ENCODE measurements at regions not wholly inside any gene's neighbourhood (a gene's known extent, or its start where the extent isn't known, plus 50 kb on each side); places are given as distances from the start of the nearest gene placed in this dataset.

- H3K27me3 ChIP-seq (replicated peaks; ENCODE audit: control insufficient read depth, insufficient read depth, low read length, poor library complexity, severe bottlenecking) = peaks cover under 1% of the 10 kb centered on the region
- H3K27ac ChIP-seq (ENCODE audit: insufficient read depth, low read length, poor library complexity, severe bottlenecking) = no peak overlapping the region
- no peak for DNase-seq
- H3K4me3 ChIP-seq (ENCODE audit: insufficient read depth, low read depth, low read length, poor library complexity, severe bottlenecking) = no peak overlapping the region
- H3K36me3 ChIP-seq (ENCODE audit: control insufficient read depth, insufficient read depth, low read length) = no peaks in the 10 kb centered on the region
- H3K4me1 ChIP-seq (ENCODE audit: control insufficient read depth, insufficient read depth, low read length, poor library complexity, severe bottlenecking) = peaks cover 11% of the 10 kb centered on the region
- no peaks in the 10 kb centered on the region for H3K9me3 ChIP-seq (ENCODE audit: control insufficient read depth, low read length)
These were observed 153.9 kb upstream of the IER5L start for GRCh38 chr9:129331772-129332500.

- Histone ChIP-seq H3K36me3 (ENCODE audit: control insufficient read depth, insufficient read depth, low read length) (no peaks in the 10 kb centered on the region), H3K4me3 (ENCODE audit: insufficient read depth, low read depth, low read length, poor library complexity, severe bottlenecking) (no peak overlapping the region), H3K4me1 (ENCODE audit: control insufficient read depth, insufficient read depth, low read length, poor library complexity, severe bottlenecking) (peaks cover 8% of the 10 kb centered on the region), H3K9me3 (ENCODE audit: control insufficient read depth, low read length) (no peaks in the 10 kb centered on the region), H3K27ac (ENCODE audit: insufficient read depth, low read length, poor library complexity, severe bottlenecking) (no peak overlapping the region), H3K27me3 (replicated peaks; ENCODE audit: control insufficient read depth, insufficient read depth, low read length, poor library complexity, severe bottlenecking) (no peaks in the 10 kb centered on the region)
- no peak for DNase-seq
These were observed 153.4 kb upstream of the IER5L start for GRCh38 chr9:129331493-129331765.

- no peaks in the 10 kb centered on the region for H3K9me3 ChIP-seq (ENCODE audit: control insufficient read depth, low read length)
- H3K4me3 ChIP-seq (ENCODE audit: insufficient read depth, low read depth, low read length, poor library complexity, severe bottlenecking) = no peak overlapping the region
- H3K27me3 ChIP-seq (replicated peaks; ENCODE audit: control insufficient read depth, insufficient read depth, low read length, poor library complexity, severe bottlenecking) = no peaks in the 10 kb centered on the region
- no peak for DNase-seq
- H3K4me1 ChIP-seq (ENCODE audit: control insufficient read depth, insufficient read depth, low read length, poor library complexity, severe bottlenecking) = peaks cover 5% of the 10 kb centered on the region
- H3K27ac ChIP-seq (ENCODE audit: insufficient read depth, low read length, poor library complexity, severe bottlenecking) = no peak overlapping the region
- H3K36me3 ChIP-seq (ENCODE audit: control insufficient read depth, insufficient read depth, low read length) = no peaks in the 10 kb centered on the region
These were observed 152.8 kb upstream of the IER5L start for GRCh38 chr9:129330711-129331492.

- H3K27me3 ChIP-seq (replicated peaks; ENCODE audit: control insufficient read depth, insufficient read depth, low read length, poor library complexity, severe bottlenecking) = no peaks in the 10 kb centered on the region
- H3K4me1 ChIP-seq (ENCODE audit: control insufficient read depth, insufficient read depth, low read length, poor library complexity, severe bottlenecking) = peaks cover 5% of the 10 kb centered on the region
- H3K9me3 ChIP-seq (ENCODE audit: control insufficient read depth, low read length) = no peaks in the 10 kb centered on the region
- DNase-seq = no peak
- no peaks in the 10 kb centered on the region for H3K36me3 ChIP-seq (ENCODE audit: control insufficient read depth, insufficient read depth, low read length)
- H3K4me3 ChIP-seq (ENCODE audit: insufficient read depth, low read depth, low read length, poor library complexity, severe bottlenecking) = no peak overlapping the region
- H3K27ac ChIP-seq (ENCODE audit: insufficient read depth, low read length, poor library complexity, severe bottlenecking) = no peak overlapping the region
These were observed 150.4 kb upstream of the IER5L start for GRCh38 chr9:129328355-129329042.

GRCh38 chr9:129327552-129328328 is 149.7 kb upstream of the IER5L start:
- Histone ChIP-seq H3K9me3 (ENCODE audit: control insufficient read depth, low read length) (no peaks in the 10 kb centered on the region), H3K27me3 (replicated peaks; ENCODE audit: control insufficient read depth, insufficient read depth, low read length, poor library complexity, severe bottlenecking) (no peaks in the 10 kb centered on the region), H3K4me3 (ENCODE audit: insufficient read depth, low read depth, low read length, poor library complexity, severe bottlenecking) (no peak overlapping the region), H3K36me3 (ENCODE audit: control insufficient read depth, insufficient read depth, low read length) (no peaks in the 10 kb centered on the region), H3K4me1 (ENCODE audit: control insufficient read depth, insufficient read depth, low read length, poor library complexity, severe bottlenecking) (peaks cover 5% of the 10 kb centered on the region), H3K27ac (ENCODE audit: insufficient read depth, low read length, poor library complexity, severe bottlenecking) (no peak overlapping the region)
- no peak for DNase-seq

GRCh38 chr9:129326061-129327005 is 148.3 kb upstream of the IER5L start:
- no peak for DNase-seq

GRCh38 chr9:129324808-129325502 is 146.9 kb upstream of the IER5L start:
- Histone ChIP-seq H3K4me3 (ENCODE audit: insufficient read depth, low read depth, low read length, poor library complexity, severe bottlenecking) (no peak overlapping the region), H3K27ac (ENCODE audit: insufficient read depth, low read length, poor library complexity, severe bottlenecking) (no peak overlapping the region), H3K36me3 (ENCODE audit: control insufficient read depth, insufficient read depth, low read length) (no peaks in the 10 kb centered on the region), H3K4me1 (ENCODE audit: control insufficient read depth, insufficient read depth, low read length, poor library complexity, severe bottlenecking) (peaks cover 19% of the 10 kb centered on the region), H3K9me3 (ENCODE audit: control insufficient read depth, low read length) (no peaks in the 10 kb centered on the region), H3K27me3 (replicated peaks; ENCODE audit: control insufficient read depth, insufficient read depth, low read length, poor library complexity, severe bottlenecking) (no peaks in the 10 kb centered on the region)
- DNase-seq = no peak

More at GRCh38 chr9:129326061-129327005, 148.3 kb upstream of the IER5L start:
- Histone ChIP-seq H3K36me3 (ENCODE audit: control insufficient read depth, insufficient read depth, low read length) (no peaks in the 10 kb centered on the region), H3K9me3 (ENCODE audit: control insufficient read depth, low read length) (no peaks in the 10 kb centered on the region), H3K4me1 (ENCODE audit: control insufficient read depth, insufficient read depth, low read length, poor library complexity, severe bottlenecking) (peaks cover 5% of the 10 kb centered on the region), H3K27me3 (replicated peaks; ENCODE audit: control insufficient read depth, insufficient read depth, low read length, poor library complexity, severe bottlenecking) (no peaks in the 10 kb centered on the region), H3K4me3 (ENCODE audit: insufficient read depth, low read depth, low read length, poor library complexity, severe bottlenecking) (no peak overlapping the region), H3K27ac (ENCODE audit: insufficient read depth, low read length, poor library complexity, severe bottlenecking) (no peak overlapping the region)

GRCh38 chr9:129323999-129324553 is 146.0 kb upstream of the IER5L start:
- H3K27me3 ChIP-seq (replicated peaks; ENCODE audit: control insufficient read depth, insufficient read depth, low read length, poor library complexity, severe bottlenecking) = no peaks in the 10 kb centered on the region
- no peak overlapping the region for H3K27ac ChIP-seq (ENCODE audit: insufficient read depth, low read length, poor library complexity, severe bottlenecking)
- DNase-seq = no peak
- H3K4me3 ChIP-seq (ENCODE audit: insufficient read depth, low read depth, low read length, poor library complexity, severe bottlenecking) = no peak overlapping the region
- peaks cover 19% of the 10 kb centered on the region for H3K4me1 ChIP-seq (ENCODE audit: control insufficient read depth, insufficient read depth, low read length, poor library complexity, severe bottlenecking)
- H3K36me3 ChIP-seq (ENCODE audit: control insufficient read depth, insufficient read depth, low read length) = no peaks in the 10 kb centered on the region
- no peaks in the 10 kb centered on the region for H3K9me3 ChIP-seq (ENCODE audit: control insufficient read depth, low read length)
